ENCODE measurements at regions not wholly inside any gene's neighbourhood (a gene's known extent, or its start where the extent isn't known, plus 50 kb on each side); places are given as distances from the start of the nearest gene placed in this dataset.

DNA sequence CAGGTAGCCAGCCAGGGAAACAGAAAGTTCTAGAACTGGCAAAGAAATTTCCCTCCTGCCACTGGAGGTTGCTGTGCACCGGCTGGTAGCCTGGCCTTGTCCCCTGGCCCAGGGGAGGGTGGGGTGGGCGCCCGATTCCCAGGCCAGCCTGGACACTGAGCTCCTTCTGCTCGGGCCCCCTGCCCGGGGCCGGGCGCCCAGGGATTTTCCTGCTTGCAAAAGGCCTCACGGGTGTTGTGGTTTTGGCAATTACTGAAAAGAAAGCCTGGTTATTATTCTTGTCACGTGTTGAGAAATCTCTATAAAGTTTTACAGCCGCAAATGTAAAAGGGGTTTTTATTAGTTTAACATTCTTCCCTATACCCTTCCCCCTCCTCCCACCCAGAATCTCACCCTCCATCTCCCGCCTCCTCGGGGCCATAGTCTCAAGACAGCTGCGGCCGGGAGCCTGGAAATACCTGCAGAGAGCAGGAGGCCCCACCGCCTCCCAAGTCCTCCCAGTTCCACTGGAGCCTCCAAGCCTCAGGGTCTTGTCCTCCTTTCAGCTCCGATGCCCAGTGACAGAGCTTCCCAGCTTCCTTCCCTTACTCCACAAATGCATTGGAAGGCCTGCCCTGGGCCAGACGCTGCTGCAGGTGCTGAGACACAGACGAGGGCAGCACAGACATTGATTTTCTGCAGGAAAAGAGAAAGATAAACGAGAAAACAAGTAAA is 1515.6 kb downstream of the TBC1D22A start:
- DNase-seq, result no peak

DNA sequence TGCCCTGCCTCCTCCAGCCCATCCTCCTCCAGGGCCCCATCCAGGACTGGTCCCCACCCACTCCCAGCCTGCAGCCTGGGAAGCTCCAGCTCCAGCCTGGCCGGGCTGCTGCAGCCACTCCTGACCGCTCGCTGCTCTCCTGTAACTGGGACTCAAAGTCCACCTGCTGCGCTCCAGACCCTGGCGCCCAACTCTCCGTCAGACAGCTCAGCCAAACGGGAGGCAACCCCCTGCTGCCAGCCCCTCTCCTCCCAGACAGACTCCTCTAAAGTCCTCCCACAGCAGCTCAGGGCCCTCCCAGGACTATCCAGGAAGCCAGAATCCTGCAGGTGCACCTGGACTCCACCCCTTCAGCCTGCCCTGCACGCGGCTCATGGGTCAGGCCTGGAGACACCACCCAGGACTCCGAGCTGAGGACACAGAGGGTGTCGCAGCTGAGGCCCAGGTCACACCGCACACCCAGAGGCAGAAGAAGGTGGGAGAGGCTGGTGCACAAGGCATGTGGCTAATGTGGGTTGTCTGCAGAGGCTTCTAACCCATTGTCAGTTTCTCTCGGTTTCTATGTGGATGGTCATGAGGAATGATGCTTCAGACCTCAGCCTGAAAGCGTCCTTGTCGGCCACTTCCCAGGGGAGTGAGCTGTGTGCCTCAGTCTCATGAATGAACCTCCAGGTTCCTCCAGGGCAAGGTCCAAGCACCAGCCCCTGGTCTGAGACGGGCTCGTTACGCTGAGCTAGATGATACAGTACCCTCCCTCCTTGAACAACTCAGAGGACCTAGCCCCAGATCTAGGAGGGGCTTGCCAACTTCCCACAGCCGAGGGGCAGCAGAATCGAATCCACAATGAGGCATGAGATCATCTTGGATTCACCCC is 1514.8 kb downstream of the TBC1D22A start:
- DNase-seq, result no peak

DNA sequence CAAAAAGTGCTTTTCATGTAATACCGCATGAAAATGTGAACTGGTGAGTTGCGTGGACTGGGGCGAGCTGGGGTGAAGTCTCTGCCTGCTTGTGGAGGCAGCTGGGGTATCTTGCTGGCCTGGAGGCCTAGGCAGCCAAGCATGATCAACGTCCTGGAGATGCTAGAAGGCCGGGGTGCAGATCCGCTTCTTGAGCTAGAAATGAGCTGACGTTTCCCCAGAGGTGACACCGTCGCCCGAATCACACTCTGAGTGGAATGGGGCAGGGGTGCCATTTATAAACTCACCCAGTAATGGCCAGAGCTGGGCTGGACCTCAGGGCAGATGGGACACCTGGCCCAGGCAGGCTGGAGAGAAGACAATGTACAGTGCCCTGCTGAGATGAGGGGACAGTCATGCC is 1513.0 kb downstream of the TBC1D22A start:
- no peak for DNase-seq

DNA sequence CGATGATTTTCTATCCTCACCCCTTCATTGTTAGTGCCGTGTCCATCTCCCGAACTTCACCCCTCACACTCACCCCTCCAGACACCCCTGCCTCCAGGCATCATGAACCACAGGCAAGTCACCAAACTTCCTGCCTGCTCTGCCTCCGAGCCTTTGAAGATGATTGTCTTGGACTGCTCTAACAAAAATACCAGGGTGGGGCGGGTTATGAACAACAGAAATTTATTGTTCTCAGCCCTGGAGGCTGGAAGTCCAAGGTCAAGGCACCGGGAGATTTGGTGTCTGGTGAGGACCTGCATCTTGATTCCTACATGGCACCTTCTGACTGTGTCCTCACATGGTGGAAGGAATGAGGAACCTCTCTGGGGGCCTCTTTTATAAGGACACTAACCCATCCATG is 1508.3 kb downstream of the TBC1D22A start:
- DNase-seq, result no peak

DNA sequence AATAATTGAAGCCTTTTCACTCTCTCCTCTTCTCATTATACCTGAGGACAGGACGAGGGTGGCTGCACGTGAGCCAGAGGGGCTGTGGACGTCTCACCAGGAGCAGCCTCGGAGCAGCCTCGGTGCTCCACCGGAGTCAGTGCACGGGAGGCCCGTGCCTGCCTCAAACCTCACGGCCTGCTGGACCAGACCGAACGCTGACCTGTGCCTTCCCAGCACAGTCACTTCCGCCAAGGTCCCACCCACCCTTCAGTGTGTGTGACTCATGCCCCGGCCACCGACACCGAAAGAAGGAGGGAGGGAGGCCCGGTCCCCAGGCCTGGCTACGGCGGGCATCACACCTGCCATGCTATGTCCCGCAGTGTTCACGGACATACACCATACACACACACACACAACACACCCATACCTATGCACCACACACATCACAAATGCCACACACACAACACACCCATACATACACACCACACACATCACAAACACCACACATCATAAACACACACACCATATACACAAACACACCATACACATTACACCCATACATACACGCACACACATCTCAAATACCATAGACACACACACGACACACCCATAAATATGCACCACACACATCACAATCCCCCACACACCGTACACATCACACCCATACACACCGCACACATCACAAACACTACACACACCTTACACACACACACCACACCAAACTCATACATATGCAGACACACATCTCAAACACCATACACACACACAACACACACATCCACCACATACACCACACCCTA is 1506.5 kb downstream of the TBC1D22A start:
- DNase-seq, result no peak

DNA sequence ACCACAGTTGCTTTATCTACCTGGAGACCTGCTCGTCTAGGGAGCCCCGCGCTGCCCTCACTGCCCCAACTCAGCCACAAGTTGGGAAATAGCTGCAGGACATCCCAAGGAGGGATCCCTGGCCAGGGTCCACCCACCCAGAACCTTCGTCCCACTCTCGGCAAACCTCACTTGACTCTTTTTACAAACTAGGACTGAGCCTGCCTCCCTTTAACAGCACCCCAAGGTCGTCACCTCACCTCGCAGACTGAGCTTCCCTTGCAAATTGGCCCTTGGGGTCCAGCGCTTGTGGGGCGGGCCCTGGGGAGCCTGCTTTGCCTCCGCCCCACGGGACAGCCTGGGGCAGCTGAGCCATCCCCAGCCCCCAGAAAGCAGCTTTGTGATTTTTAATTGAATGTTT is 1505.8 kb downstream of the TBC1D22A start:
- no peak for DNase-seq

DNA sequence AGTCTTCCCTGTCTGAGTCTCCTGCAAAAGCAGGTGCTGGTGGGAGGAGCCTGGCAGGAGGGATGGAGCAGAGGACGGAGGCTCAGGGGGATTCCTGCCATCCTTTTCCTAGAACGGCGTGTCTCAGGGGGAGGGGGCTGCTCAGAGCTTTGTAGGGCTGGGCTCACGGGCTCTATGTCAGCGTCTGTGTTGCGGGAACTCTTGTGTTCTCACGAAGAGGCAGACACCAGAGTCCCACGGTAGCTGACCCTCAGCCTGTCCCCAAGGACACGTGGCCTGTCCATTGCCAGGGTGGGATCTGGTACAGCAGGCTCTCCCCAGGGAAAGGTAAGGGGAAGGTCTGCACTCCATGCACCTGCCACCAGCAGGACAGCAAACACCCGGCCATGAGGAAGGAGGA is 1505.2 kb downstream of the TBC1D22A start:
- no peak for DNase-seq

DNA sequence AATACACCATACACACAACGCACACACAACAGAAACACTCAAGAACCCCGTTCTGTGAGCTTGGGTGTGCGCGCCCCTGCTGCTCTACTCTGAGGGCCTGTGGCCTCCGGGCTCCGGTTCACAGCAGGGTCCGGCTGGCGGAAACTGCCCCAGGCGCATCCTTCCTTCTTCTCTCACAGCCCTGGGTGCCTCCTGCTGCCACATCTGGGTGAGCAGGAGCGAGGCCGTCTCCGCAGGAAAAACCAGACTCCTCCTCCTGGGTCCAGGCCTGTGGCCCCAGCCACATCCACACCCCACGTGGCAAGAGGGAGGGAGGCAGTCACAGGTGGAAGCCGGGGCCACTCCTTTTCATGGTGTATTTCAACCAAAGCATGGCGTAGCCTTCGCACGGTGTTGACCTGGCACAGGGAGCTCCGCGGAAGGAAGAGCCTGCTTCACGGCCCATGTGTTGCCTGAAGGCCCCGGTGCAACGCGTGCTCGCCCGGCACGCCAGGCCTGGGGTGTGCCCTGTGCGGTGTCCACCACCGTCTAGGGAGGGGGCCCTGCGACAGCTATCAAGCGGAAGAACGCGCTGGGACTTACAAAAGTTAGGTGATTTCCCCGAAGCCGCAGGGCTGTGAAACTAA is 1502.7 kb downstream of the TBC1D22A start:
- no peak for DNase-seq

DNA sequence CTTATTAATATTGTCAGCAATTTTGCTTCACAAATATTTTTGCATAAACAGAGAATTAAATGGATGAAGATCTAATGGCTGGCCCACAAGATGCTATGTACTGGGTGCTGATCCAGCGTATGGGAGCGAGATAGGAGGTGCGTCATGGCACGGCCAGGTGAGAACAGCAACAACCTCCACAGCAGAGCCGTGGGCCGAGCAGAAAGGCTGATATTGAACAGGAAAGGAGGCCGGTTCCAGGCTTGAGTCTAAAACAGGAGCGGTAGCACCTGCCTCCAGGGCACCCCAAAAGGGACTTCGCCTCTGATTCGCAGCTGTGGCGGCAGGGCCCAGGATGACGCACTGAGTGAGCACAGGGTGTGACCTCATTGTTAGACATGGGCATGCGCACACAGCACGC is 1502.1 kb downstream of the TBC1D22A start:
- no peak for DNase-seq

DNA sequence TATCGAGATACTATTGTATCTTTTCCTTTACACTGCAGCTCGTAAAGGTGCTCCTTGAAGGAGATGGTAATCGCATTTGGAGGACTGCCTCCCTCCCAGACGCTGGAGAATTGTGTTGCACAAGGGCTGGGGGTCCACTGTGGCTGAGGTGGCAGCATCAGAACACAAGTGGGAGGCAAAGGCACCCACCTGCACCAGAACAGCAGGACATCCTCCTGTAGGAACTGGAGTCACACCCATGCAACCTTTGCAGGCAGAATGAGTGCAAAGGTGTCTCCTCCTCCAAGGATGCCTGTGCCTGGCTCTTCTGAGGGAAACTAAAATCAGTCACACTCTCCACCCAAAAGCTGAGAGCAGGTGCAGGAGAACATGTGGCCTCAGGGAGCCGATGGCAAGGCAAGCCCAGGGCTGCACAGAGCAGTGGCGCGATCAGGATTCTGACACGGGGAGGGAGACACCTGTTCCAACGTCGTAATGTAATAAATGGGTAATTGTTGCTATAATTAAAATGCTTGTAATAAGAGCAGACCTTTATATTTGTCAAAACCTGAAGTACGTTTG is 1501.4 kb downstream of the TBC1D22A start:
- DNase-seq, result no peak

DNA sequence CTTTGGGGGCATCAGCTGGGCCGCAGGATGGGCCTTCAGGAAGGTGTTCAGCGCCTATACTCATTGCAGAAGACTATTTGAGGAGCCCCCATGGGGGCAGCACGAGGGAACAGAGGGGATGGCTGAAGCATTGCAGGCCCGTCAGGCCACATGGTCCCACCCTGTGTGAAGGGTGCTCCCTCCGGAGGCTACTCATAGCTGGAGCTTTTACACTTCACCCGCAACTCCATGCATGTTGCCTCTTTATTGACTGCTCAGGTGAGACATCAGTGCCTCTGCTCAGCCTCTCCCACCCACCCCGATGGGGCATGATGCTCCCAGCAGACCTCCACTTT is 1500.9 kb downstream of the TBC1D22A start:
- DNase-seq, result no peak

DNA sequence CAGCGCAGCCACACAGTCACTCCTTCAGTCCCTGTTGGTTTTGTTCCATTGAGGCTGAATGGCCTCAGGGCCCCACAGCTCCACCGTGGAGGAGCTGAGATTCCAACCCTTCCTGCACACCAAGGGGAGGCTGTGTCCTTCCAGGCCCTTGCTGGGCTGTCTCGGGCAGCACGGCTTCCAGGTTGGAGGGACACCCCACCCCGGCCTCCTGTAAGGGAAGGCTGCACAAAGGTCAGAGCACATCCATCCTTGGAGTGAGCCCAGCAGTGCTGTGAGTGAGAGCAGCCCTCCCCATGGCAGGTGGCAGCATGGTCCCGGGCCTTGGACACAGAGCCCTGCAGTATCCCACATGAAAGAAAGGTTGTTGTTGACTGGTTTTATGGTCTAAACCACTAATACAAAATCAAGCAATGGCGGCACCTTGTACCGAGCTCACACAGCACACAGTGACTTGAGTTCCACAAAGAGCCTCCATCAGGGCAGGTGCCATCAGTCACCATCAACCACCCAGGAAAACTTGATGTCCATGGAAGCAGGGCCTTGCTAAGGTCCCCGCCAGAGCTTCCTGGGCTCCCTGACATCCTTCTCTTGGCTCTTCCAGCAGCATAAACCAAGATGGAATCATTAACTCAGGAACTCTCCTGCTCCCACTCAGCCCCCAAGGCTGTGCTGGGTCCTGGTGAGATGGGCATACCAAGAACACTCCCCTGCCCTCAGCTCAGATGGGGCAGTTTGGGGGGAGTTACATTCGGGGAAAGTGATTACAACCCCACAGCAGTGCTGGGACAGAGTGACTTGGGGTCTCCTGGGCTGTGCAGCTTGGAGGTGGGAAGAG is 1500.4 kb downstream of the TBC1D22A start:
- no peak for DNase-seq

DNA sequence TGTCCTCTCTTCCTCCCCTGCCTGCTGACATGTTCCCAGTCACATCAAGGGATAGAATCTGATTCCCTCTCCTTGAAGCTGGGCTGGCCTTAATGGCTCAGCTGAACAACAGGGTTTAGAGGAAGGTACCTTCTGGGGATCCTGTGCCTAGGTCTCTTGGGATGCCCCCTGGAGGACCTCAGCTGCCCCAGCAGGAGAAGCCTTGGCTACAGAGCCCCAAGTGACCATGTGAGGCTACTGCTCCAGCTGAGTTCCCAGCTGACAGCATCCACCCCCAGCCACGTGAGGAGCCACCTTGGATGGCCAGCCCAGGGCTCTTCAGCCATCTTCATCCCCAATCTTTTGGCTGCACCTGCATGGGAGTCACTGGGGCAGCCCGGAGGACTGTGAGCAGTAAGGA is 1499.3 kb downstream of the TBC1D22A start:
- DNase-seq, result no peak

DNA sequence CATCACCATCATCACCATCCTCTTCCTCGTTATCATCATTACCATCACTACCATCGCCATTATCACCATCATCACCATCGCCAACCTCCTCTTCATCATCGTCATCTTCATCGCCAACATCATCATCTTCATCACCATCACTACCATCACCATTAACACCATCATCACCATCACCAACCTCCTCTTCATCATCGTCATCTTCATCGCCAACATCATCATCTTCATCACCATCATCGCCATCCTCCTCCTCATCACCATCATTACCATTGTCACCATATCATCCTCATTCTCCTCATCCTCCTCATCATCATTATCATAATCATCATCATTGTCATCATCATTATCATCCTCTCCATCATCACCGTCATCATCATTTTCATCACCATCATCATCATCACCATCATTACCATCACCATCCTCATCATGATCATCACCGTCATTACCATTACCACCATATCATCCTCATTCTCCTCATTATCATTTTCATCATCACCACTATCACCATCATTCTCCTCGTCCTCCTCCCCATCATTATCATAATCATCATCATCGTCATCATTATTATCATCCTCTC is 1498.7 kb downstream of the TBC1D22A start:
- no peak for DNase-seq

DNA sequence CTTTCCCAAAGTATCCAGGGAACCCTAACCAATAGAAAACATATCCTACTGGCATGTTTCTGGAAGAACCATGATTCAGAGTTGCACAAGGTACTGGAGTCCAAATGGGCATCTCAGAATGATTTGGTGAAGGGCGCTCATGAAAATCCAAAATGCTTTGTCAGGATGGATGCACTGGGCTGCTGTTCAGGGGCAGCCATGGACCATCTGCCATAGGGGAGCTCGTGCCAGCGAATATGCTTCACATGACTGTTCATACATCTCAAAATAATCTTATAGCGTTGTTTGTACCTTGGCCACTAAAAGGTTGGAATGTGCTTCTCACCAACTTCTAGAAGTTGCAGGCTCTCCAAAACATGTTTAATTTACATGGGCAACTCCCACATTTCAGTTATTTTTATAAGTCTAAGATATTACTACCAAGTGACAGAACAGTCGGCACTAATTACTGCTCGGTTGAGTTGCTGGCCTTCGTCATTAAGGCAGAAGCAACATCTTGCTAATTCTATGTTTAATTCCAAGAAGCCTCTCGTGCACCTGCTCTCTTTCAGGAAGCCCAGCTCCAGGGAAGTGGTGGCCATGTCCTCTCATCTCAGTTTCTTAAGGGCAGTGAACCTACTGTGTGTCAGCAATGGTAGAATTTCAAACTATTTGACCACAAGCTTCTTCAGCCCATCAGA is 1497.7 kb downstream of the TBC1D22A start:
- DNase-seq, result no peak

DNA sequence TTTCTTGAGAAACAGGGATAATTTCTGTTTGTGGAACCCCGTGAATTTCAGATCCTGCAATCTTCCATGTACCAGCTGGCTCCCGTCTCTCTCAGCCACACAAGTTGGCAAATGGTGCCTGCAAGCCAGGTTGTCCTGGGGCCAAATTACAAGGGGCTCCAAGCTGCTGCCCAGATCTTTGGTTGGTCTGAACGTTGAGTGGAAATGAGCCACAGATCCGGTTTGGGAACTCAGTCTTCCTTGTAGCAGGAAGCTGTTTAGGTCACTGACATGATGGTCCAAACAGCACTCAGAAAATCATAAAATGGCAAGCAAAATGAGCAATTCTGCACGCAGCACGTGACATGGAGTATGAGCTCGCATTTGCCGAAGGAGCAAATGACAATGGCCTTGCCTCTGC is 1496.4 kb downstream of the TBC1D22A start:
- DNase-seq, result no peak

DNA sequence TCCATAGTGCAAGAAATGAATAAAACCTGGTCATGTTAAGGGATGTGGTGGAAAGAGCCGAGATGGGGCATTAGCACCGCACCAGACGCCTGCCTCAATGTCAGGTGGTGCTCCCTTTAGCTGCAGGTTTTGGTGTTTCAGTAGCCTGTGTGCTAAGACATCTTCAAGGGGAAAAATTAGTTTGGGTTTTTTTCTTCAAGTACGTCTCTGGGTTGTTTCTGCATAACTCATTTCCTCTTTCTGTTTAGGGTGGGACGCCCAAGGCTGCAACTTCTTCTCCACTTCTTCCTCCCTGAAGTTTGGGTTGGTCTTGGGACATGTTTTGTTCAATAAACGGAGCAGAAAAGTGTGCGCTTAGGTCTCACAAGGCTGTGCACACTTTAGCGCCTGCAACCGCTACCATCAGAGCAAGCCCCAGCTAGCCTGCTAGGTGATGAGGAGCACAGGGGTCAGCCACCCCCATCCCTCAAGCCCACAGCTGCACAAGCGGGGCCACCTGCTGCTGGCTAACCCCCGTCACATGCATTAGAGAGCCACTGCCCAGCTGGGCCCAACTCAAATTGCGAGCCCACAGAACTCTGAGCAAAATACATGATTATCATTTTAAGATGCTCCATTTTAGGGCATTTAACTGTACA is 1495.7 kb downstream of the TBC1D22A start:
- DNase-seq, result no peak

DNA sequence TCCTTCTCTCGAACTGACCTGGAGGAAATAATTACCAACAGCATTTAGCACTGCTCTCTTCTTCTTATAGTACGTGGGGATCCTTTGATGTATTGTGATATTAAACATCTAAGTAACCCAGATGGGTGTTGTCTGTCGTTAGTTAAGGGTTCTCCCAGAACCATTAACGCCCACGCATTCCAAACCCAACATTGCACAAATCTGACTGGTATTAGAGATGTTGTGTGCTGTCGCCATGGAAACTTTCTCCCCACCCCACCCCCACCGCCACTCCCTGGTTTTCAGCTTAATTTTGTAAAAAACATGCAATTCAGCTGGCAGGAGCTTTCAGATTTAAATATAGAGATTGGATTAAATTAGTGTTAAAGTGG is 1495.2 kb downstream of the TBC1D22A start:
- DNase-seq, result no peak

DNA sequence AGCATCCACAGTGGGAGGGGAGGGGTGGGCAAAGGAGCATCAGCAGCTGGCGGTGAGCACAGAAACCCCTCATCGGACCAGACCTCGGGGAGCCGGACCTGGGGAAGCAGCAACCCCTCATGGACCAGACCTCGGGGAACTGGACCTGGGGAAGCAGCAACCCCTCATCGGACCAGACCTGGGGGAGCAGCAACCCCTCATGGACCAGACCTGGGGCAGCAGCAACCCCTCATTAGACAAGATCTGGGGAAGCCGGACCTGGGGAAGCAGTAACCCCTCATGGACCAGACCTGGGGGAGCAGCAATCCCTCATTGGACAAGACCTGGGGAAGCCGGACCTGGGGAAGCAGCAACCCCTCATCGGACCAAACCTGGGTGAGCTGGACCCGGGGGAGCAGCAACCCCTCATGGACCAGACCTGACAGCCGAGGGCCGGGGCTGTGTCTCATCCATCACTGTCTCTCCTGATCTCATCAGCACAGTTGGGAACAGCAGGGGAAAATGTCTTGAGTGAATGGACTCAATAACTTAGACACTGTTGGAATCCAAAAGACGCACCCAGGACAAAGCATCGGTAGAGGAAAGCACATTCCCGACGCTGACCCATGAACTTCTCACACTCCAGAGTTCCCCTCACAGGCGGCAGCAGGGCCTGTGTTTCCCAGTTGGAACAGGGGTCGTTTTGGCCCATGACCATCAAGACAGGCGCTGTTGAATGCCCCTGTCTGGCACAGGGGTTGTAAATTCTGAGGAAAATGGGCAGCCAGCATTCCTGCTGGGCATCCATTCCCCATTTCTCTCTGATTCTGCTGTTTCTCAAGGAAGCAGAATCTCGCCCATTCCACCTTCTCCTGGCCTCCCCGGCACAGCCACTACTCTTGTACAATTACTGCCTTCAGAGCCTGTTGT is 1494.6 kb downstream of the TBC1D22A start:
- DNase-seq, result no peak

Measured in dermis blood vessel endothelial cell (primary cell).